ENCODE measurements at regions not wholly inside any gene's neighbourhood (a gene's known extent, or its start where the extent isn't known, plus 50 kb on each side); places are given as distances from the start of the nearest gene placed in this dataset.

GRCh38 chr1:234708700-234709395 is 98.9 kb upstream of the IRF2BP2 start:
- no peak for DNase-seq

- DNase-seq, result no peak
Measured at GRCh38 chr1:234707641-234708040, 97.7 kb upstream of the IRF2BP2 start.

GRCh38 chr1:234706931-234707330 is 97.0 kb upstream of the IRF2BP2 start:
- DNase-seq, result no peak

- DNase-seq, result no peak
Measured at GRCh38 chr1:234706199-234706598, 96.2 kb upstream of the IRF2BP2 start.

GRCh38 chr1:234705615-234706014 is 95.6 kb upstream of the IRF2BP2 start:
- DNase-seq, result no peak

GRCh38 chr1:234704106-234704887 is 94.3 kb upstream of the IRF2BP2 start:
- no peak for DNase-seq

GRCh38 chr1:234702342-234703000 is 92.5 kb upstream of the IRF2BP2 start:
- no peak for DNase-seq

GRCh38 chr1:234701737-234702341 is 91.9 kb upstream of the IRF2BP2 start:
- DNase-seq, result no peak

GRCh38 chr1:234699795-234700665 is 90.1 kb upstream of the IRF2BP2 start:
- DNase-seq, result peak; percentile 57

- no peak for DNase-seq
Measured at GRCh38 chr1:234698686-234699085, 88.7 kb upstream of the IRF2BP2 start.

GRCh38 chr1:234697741-234698140 is 87.8 kb upstream of the IRF2BP2 start:
- no peak for DNase-seq

- DNase-seq, result no peak
Measured at GRCh38 chr1:234697015-234697414, 87.0 kb upstream of the IRF2BP2 start.

GRCh38 chr1:234696148-234696576 is 86.2 kb upstream of the IRF2BP2 start:
- peak; percentile 32 for DNase-seq

- DNase-seq, result no peak
Measured at GRCh38 chr1:234694661-234695060, 84.7 kb upstream of the IRF2BP2 start.

GRCh38 chr1:234692966-234693580 is 83.1 kb upstream of the IRF2BP2 start:
- no peak for DNase-seq

- peak; percentile 32 for DNase-seq
Measured at GRCh38 chr1:234691567-234691966, 81.6 kb upstream of the IRF2BP2 start.

- no peak for DNase-seq
Measured at GRCh38 chr1:234690872-234691271, 80.9 kb upstream of the IRF2BP2 start.

GRCh38 chr1:234689236-234689635 is 79.3 kb upstream of the IRF2BP2 start:
- DNase-seq, result no peak

GRCh38 chr1:234687011-234687410 is 77.0 kb upstream of the IRF2BP2 start:
- DNase-seq, result no peak

GRCh38 chr1:234686035-234686434 is 76.1 kb upstream of the IRF2BP2 start:
- DNase-seq, result peak; percentile 58

GRCh38 chr1:234684856-234685255 is 74.9 kb upstream of the IRF2BP2 start:
- DNase-seq, result no peak

All from hematopoietic multipotent progenitor cell treated with erythropoietin and hydrocortisone succinate and interleukin-3 and kit ligand, for 4 days (in vitro differentiated cells).